AML-193 (cell line): ENCODE measurements at regions not wholly inside any gene's neighbourhood (a gene's known extent, or its start where the extent isn't known, plus 50 kb on each side); places are given as distances from the start of the nearest gene placed in this dataset.

ENCODE experiments used
- DNase-seq, 2 experiments: peaks; one replicate each; lab custom pipeline; 2025; lab: John Stamatoyannopoulos, UW

DNA sequence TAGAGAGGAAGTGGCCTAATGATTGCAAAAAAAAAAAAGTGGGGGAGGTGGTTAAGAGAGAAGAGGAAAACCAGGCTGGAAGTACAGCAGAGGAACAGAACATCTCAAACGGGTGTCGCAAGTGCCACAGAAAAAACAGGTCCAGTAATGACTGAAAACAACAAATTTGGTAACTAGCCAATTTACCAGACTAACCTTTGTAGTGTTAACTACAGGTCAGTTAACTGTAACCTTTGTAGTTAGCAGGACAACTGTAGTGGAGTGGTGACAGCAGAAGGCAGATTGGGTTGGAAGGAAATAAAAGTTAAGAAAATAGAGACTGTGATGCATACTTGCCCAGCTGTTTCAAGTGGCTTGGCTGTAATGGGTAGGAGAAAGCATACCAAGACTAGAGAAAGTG lies 91.4 kb upstream of the CHST9 start:
- no peak for DNase-seq

DNA sequence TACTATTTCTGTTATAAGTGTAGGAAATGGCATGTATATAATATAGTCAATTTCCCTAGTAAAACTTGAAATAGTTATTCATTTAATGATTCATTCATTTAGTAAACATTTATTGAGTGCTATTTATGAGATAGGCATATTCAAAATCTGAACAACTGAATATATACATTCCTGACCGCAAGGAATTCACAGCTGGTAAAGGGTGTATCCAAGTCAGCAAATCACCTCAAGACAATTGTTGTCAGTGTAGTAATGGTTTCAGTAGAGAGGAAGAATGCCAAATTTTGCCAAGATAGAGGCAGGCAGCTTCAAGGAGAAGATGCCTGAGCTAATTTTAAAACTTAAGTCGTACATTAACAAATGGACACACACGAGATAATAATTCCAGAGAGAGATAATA lies 89.8 kb upstream of the CHST9 start:
- no peak for DNase-seq

DNA sequence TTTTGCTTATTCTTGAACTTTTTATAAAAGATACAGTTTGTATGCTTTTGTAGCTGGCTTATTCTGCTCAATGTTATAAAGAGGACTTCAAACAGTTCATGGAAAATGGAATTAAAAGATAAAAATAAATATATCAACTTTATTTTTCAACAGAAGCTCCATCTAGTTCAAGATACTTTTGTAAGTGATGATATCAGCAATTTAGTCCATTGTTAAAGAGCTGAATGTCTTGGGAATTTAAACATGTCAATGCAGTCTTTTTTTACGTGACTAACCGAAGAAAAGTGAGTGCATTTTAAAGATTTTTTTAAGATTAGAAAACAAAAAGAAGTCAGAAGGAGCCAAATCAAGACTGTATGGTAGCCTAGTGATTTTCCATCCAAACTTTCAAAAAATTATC lies 85.4 kb upstream of the CHST9 start:
- no peak for DNase-seq

DNA sequence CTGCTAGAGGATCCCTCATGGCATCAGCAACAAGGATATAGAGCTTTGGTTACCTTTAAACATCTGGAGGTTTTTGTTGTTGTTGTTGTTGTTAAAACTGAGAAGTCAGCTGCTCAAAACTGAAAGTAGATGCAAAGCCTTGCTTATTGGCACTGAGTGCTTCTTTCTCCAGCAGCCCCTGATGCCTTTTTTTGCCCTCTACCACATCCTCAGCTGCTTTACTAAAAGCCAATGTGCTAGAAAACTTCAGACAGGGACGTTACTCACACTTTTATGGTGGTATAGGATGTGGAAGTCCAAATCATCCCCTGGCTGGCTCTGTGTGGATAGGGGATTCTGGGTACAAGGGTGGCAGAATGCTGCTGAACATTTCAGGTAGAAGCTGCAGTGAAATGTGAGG lies 78.3 kb upstream of the CHST9 start:
- no peak for DNase-seq

DNA sequence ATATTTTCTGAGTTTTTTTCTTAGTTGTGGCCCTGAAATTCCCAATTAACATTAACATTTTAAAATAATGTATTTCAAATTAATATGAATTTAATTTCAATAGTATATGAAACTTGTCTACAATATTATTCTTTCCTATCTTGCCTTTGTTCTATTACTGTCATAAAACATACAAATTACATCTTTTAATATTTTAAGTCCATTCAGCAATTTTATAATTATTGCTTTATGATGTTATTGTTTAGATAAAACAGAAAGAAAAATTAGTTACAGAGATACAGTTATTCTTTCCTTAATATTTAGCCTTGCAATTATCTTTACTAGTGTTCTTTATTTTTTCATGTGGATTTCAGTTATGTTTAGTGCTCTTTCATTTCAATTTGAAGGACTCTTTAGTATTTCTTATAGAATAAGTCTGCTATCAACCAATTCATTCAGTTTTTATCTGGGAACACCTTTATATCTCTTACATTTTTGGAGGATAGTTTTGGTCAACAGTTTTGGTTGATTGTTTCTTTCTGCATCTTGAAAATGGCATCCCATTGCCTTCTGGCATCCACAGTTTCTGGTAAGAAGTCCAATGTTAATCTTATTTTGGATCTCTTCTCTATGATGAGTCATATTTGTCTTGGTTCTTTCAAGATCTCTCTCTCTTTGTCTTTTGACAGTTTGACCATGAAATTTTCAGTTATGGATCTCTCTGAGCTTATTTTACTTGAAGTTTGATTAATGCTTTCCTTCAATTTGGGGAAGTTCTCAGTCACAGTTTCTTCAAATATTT lies 76.9 kb upstream of the CHST9 start:
- no peak for DNase-seq

DNA sequence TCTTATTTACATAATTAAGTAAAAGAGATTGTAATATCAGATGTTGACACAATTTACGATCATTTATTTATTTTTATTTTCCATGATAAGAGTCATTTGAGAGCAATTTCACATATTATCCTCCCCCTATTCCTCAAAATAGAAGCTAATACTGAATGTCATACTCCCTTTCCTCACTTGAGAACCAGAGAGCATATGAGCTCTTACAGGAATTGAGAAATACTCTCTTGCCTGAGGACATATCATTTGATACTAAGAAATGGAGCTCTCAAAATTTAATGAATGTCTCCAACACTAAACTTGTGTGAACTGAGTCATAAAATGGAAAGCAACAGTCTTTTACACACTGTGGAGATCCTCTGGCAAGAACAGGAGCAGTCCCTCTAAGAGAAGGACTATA lies 68.5 kb upstream of the CHST9 start:
- DNase-seq = no peak

DNA sequence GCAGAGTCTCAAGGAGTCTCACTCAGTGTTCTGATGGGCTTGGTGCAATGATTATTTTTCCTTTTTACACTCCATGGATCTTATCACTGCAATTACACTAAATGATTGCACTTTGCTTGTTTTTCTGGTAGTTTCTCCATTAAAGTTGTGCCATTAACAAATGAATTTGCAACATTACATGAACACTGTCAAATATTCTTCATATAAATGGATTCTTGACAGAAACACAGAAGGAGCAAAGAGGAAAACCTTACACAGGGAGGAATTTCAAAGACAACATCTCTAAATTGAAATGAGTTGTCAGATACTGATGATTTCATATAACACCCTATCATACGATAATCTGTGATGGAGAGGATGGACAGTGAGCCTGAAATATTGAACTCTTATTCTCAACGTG lies 65.4 kb upstream of the CHST9 start:
- DNase-seq = no peak

DNA sequence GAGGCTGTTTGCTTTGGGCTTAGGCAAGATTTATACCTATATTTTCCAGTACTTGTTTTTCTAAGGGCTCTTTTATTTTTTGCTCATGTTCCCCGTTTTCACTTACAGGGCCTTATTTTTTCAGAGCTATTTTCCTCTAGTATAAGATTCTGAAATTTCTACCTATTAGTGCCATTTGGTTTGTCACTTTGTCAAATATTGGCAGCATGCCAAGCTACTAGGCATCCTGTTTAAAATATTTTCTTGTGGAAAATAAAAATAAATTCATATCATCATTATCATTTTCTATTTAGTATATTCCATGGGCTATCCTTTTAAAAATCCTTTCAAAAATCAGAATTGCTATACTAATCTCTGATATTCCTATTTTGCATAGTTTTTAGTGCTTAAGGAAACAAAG lies 64.8 kb upstream of the CHST9 start:
- no peak for DNase-seq

DNA sequence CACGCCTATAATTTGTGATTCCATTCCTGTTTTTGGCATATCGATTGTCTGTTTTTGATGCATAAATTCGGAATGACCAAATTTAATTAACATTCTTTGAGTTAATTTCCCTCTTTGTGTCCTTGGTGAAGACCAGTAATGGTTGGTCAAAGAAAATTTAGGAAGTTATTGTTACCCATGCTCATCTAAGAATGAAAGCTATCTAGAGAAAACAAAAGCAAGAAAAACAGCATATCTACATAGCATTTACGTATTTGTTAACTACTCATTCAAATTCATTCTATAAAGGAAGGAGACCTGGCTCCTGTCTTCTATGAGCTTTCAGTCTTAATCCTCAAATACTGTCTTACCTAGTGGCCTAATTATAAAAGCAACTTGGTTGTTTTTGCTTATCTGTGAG lies 59.2 kb upstream of the CHST9 start:
- DNase-seq = no peak

DNA sequence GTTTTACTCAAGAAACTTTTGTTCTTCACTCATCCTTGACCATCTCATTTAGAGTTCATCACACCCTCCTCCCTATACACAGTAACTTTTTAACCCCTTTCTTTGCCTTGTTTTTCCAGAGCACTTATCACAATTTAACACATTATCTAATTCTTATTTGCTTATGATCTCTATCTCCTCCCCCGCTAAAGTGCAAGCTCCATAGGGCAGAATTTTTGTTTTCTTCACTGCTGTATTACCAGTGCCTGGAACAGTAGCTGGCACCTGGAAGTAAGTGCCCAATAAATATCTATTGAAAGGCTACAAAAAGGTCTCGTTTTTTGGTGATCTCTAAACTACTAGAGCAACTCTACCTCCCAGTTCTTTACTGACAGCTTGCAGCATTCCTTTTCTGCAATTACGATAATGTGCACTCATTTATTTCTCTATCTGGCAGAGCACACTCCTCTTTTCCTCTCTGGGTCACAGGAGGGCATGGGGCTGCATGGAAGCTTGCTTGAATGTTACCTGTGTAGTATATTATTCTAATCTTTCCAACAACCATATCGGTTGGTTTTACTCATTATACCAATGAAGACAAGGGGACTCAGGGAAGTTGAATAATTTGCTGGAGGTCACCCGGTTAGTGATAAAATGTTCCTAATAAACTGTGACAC lies 57.4 kb upstream of the CHST9 start:
- no peak for DNase-seq

DNA sequence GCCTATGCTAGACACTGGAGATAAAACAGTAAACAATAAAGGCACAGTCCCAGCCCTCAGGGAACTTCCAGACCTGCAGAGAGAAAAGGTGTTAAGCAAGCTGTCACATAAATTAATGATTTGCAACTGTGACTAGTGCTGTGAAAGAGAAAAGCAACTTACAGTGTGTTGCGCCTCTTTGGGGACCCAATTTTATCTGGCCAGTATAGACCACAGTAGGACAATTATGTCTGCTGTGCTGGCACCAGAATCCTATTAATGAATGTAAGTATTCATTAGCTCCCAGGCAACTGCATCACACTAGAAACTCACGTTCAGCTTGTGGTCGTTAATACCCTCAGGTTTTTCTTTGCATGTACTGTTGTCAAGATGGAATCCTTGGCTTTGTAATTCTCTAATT lies 55.3 kb upstream of the CHST9 start:
- no peak for DNase-seq

DNA sequence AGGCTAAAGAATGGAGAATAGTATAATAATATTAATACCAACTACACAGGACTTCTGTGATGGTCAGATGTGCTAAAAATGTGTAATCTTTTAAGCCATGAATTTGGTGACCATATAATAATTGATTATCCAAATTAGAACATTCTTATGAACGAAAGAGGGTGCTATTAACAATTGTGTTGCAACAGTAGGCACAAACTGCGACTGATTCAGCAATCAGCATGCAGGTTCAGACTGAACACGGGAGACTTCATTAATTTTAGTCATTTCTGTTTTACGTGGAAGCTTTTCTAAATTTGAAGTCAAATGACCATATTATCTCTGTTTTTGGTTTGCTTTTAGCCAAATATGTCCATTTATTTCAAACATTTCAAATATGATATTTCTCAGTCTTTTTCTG lies 54.6 kb upstream of the CHST9 start:
- no peak for DNase-seq

DNA sequence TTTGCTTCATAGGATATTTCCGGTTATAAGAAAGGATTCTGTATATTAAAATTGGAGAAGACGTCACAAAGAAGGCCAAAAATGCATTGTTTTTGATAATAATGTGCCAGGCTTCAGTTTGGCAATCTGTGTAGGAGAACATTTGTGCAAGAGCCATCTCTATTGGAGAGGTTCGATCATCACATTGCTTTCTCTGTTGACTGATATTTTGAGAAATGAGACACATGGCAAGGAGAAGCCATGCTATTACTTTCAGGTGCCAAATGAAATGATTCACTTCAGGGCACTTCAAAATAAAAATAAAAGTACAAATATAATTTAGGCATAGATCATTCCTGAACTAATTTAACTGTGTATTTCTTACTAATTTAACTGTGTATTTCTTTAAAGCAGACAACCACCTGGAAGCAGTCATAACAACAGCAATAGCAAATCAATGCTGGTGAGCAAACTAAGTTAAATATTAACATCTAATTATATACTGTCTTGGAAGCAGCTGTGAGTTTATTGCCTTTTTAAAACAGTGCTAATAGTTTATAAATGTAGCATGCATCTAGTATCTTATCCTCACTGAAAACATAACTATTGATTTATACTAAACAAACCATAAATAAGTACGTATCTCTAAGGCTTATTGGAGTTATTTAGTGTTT lies 50.2 kb upstream of the CHST9 start:
- DNase-seq = no peak
